Upper lobe of left lung (tissue), 4 donors: ENCODE measurements at regions not wholly inside any gene's neighbourhood (a gene's known extent, or its start where the extent isn't known, plus 50 kb on each side); places are given as distances from the start of the nearest gene placed in this dataset.

Experiments used
- POLR2A ChIP-seq, 4 donors: fragments of 450-650 bp; IDR thresholded peaks; one replicate each; pipeline ENCODE4 v1.5.1; 2016 to 2017; ENCODE audit warnings: antibody characterized with exemption in 4 of 4, mild to moderate bottlenecking in 2 of 4
- TF ChIP-seq, protein P1 (sequence below), 6 experiments: fragments of 450-650 bp in 4 of 6; fragments of 200-600 bp in 2 of 6; sonication (generic) in 2 of 6; IDR thresholded peaks; one replicate each; pipeline ENCODE4 v1.5.1; 2016 to 2019; ENCODE audit warnings: antibody characterized with exemption in 6 of 6

DNA sequence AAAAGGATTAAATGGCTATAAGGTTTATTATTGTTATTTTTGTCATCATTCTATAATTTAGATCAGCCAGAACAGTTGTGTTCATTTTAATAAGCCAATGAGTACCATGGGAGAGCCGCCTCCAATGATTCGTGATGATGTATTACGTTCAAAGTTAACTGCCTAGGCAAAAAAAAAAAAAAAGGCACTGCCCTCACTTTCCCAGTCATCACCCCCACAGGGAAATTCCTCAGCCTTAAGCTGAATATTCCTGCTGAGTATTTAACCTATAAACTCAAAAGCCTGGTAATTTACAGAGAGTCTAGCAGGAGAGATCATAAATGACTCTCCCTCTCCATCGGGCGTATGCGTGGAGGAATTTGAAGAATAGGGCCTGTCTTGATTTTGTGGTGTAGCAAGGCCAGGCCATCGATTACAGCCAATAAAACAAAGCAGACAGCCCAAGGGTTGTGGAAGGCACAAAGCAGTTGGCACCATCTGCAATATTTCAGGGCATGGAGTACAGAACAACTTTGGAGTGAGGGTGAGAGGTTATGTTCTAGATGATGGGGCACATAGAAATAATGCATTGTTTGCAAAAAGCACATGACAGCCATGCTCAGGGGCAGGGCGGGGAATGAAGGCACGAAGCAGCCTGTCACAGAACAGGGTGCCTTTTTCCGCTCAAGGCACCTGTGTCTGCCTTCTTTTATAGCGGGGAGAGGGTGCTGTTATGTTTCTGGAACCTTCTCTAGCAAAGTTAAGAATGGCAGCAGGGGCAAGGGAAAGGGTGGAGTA, 138.2 kb upstream of the DTNBP1 start:
- TF ChIP-seq, protein P1, sequence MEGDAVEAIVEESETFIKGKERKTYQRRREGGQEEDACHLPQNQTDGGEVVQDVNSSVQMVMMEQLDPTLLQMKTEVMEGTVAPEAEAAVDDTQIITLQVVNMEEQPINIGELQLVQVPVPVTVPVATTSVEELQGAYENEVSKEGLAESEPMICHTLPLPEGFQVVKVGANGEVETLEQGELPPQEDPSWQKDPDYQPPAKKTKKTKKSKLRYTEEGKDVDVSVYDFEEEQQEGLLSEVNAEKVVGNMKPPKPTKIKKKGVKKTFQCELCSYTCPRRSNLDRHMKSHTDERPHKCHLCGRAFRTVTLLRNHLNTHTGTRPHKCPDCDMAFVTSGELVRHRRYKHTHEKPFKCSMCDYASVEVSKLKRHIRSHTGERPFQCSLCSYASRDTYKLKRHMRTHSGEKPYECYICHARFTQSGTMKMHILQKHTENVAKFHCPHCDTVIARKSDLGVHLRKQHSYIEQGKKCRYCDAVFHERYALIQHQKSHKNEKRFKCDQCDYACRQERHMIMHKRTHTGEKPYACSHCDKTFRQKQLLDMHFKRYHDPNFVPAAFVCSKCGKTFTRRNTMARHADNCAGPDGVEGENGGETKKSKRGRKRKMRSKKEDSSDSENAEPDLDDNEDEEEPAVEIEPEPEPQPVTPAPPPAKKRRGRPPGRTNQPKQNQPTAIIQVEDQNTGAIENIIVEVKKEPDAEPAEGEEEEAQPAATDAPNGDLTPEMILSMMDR (IDR thresholded peaks at IDR 0.05), result no peak
- no peak for TF ChIP-seq POLR2A (IDR thresholded peaks at IDR 0.05)
